AG04450 (cell line): ENCODE measurements at regions not wholly inside any gene's neighbourhood (a gene's known extent, or its start where the extent isn't known, plus 50 kb on each side); places are given as distances from the start of the nearest gene placed in this dataset.

Source experiments
- CTCF ChIA-PET: fragments of 300-600, 350-600 bp; formaldehyde crosslinking; extraction: SDS; loops from one replicate; lab custom pipeline; 2022; ENCODE audit warnings: antibody characterized with exemption, inconsistent platforms; lab: Charles Lee
- POLR2A ChIA-PET: fragments of 350-600 bp; formaldehyde crosslinking; extraction: SDS; loops from one replicate; lab custom pipeline; 2021; ENCODE audit warnings: antibody characterized with exemption, inconsistent platforms; lab: Yijun Ruan, JAX
- DNase-seq: peaks from one replicate; pipeline ENCODE4 v3.0.0-alpha.2; 2011; ENCODE audit warnings: low read depth, low spot score
- H3K27ac ChIP-seq: one replicate; pipeline ENCODE4 v1.5.1; 2012; ENCODE audit warnings: low read depth, low read length, control low read depth
- H3K27me3 ChIP-seq: one replicate; pipeline ENCODE4 v1.6.0; 2012; ENCODE audit warnings: low read length; ENCODE audit not compliant: control insufficient read depth, insufficient read depth
- H3K4me3 ChIP-seq: 2 replicates; pipeline ENCODE4 v1.5.1; 2011; ENCODE audit warnings: mild to moderate bottlenecking, low read depth, low read length, control low read depth
- H3K9me3 ChIP-seq: 2 replicates; pipeline ENCODE4 v1.5.1; 2012; ENCODE audit warnings: low read length; ENCODE audit not compliant: control insufficient read depth, insufficient read depth
- CTCF ChIP-seq: IDR thresholded peaks from 2 replicates; pipeline ENCODE4 v1.5.1; 2011; ENCODE audit warnings: low read depth, low read length, control low read depth, inconsistent platforms

GRCh38 chr5:174229514-174230370 lies 184.2 kb downstream of the NSG2 start:
- CTCF ChIA-PET: no interaction called here
- peak; percentile 38 for DNase-seq
- H3K9me3 ChIP-seq: no peaks in the 10 kb centered on the region; the same call in 1 of the 2 replicates
- POLR2A ChIA-PET: no interaction called here
- no peak for TF ChIP-seq CTCF
- H3K4me3 ChIP-seq: no peak overlapping the region
- no peaks in the 10 kb centered on the region for H3K27me3 ChIP-seq
- no peak overlapping the region for H3K27ac ChIP-seq

- H3K4me3 ChIP-seq: no peak overlapping the region
- no peak for DNase-seq
These were observed 186.5 kb downstream of the NSG2 start for GRCh38 chr5:174231956-174232487.

GRCh38 chr5:174234388-174234787 lies 188.9 kb downstream of the NSG2 start:
- DNase-seq: no peak
- POLR2A ChIA-PET: no interaction called here
- no peaks in the 10 kb centered on the region for H3K27me3 ChIP-seq
- H3K9me3 ChIP-seq: no peaks in the 10 kb centered on the region; the same call in 1 of the 2 replicates
- TF ChIP-seq CTCF: no peak
- H3K27ac ChIP-seq: no peak overlapping the region
- H3K4me3 ChIP-seq: no peak overlapping the region
- CTCF ChIA-PET: no interaction called here

More at GRCh38 chr5:174231956-174232487, 186.5 kb downstream of the NSG2 start:
- Histone ChIP-seq H3K27me3 (no peaks in the 10 kb centered on the region), H3K27ac (no peak overlapping the region), H3K9me3 (no peaks in the 10 kb centered on the region; the same call in 1 of the 2 replicates)
- ChIA-PET CTCF (no interaction called here), POLR2A (no interaction called here)
- no peak for TF ChIP-seq CTCF

- ChIA-PET CTCF (interaction anchor here (1.4 kb wide), 1 partner anchor 190 kb away, joined by 3 read pairs; the partner anchor contains the start of gene NSG2), POLR2A (no interaction called here)
- no peak for TF ChIP-seq CTCF
- Histone ChIP-seq H3K27me3 (no peaks in the 10 kb centered on the region), H3K4me3 (no peak overlapping the region), H3K9me3 (no peaks in the 10 kb centered on the region; the same call in 1 of the 2 replicates), H3K27ac (no peak overlapping the region)
- no peak for DNase-seq
These were observed 189.9 kb downstream of the NSG2 start for GRCh38 chr5:174235221-174236011.
